CD8-positive, alpha-beta memory T cell (primary cell): ENCODE measurements at regions not wholly inside any gene's neighbourhood (a gene's known extent, or its start where the extent isn't known, plus 50 kb on each side); places are given as distances from the start of the nearest gene placed in this dataset.

ENCODE experiments used
- CTCF ChIA-PET: fragments of 350-600 bp; sonication (Branson Sonifier 250); formaldehyde crosslinking; loops from one replicate; lab custom pipeline; 2021; ENCODE audit warnings: antibody characterized with exemption; lab: Charles Lee
- POLR2A ChIA-PET: fragments of 350-600 bp; sonication (Branson Sonifier 250); formaldehyde crosslinking; loops from one replicate; lab custom pipeline; 2021; ENCODE audit warnings: antibody characterized with exemption; lab: Charles Lee
- DNase-seq, 5 donors: peaks; one replicate each; pipeline versions ENCODE4 v3.0.0 to v3.0.0-alpha.2; 2020 to 2022; ENCODE audit warnings: mixed read lengths in 1 of 5
- H3K27ac ChIP-seq: one replicate; pipeline ENCODE4 v1.7.0; 2013; ENCODE audit warnings: low read depth, mild to moderate bottlenecking, low read length, moderate library complexity
- H3K27me3 ChIP-seq: 2 replicates; pipeline ENCODE4 v1.7.0; 2013; ENCODE audit warnings: low read length, mild to moderate bottlenecking; ENCODE audit not compliant: insufficient read depth, poor library complexity, severe bottlenecking
- H3K36me3 ChIP-seq: 2 replicates; pipeline ENCODE4 v1.7.0; 2013; ENCODE audit warnings: mild to moderate bottlenecking, low read length, moderate library complexity; ENCODE audit not compliant: insufficient read depth
- H3K4me1 ChIP-seq: 2 replicates; pipeline ENCODE4 v1.7.0; 2013; ENCODE audit warnings: mild to moderate bottlenecking, low read length, moderate library complexity; ENCODE audit not compliant: insufficient read depth
- H3K4me3 ChIP-seq: 2 replicates; pipeline ENCODE4 v1.7.0; 2013; ENCODE audit warnings: mild to moderate bottlenecking, low read length
- H3K9me3 ChIP-seq: 2 replicates; pipeline ENCODE4 v1.7.0; 2013; ENCODE audit warnings: mild to moderate bottlenecking, low read length
- H3K27ac Mint-ChIP-seq, 8 donors: one replicate each; pipeline ENCODE4 v1.8.0; 2020 to 2021; ENCODE audit warnings: mixed read lengths in 8 of 8, mild to moderate bottlenecking in 6 of 8, inconsistent platforms in 3 of 8, moderate library complexity in 3 of 8
- H3K27me3 Mint-ChIP-seq, 2 donors: one replicate each; pipeline ENCODE4 v1.8.0; 2020 to 2021; ENCODE audit warnings: mixed read lengths in 2 of 2, mild to moderate bottlenecking in 1 of 2, moderate library complexity in 1 of 2
- H3K36me3 Mint-ChIP-seq, 3 donors: one replicate each; pipeline ENCODE4 v1.8.0; 2020 to 2021; ENCODE audit warnings: mixed read lengths in 3 of 3, inconsistent platforms in 1 of 3, mild to moderate bottlenecking in 1 of 3
- H3K4me1 Mint-ChIP-seq, 3 donors: one replicate each; pipeline ENCODE4 v1.8.0; 2020 to 2021; ENCODE audit warnings: mixed read lengths in 3 of 3, inconsistent platforms in 1 of 3, mild to moderate bottlenecking in 1 of 3
- H3K4me3 Mint-ChIP-seq, 7 donors: one replicate each; pipeline ENCODE4 v1.8.0; 2020 to 2021; ENCODE audit warnings: mixed read lengths in 7 of 7, mild to moderate bottlenecking in 6 of 7, moderate library complexity in 4 of 7, inconsistent platforms in 2 of 7
- H3K9me3 Mint-ChIP-seq, 5 donors: one replicate each; pipeline ENCODE4 v1.8.0; 2020 to 2022; ENCODE audit warnings: mixed read lengths in 5 of 5, mild to moderate bottlenecking in 3 of 5, moderate library complexity in 2 of 5, inconsistent platforms in 1 of 5

GRCh38 chr5:1966461-1966860, 83.7 kb upstream of the IRX4 start:
- no peaks in the 10 kb centered on the region for H3K36me3 Mint-ChIP-seq
- DNase-seq: no peak
- Histone ChIP-seq H3K27ac (no peak overlapping the region), H3K27me3 (no peaks in the 10 kb centered on the region), H3K4me1 (no peaks in the 10 kb centered on the region), H3K4me3 (no peak overlapping the region), H3K36me3 (no peaks in the 10 kb centered on the region), H3K9me3 (no peaks in the 10 kb centered on the region)
- no peak overlapping the region for H3K27ac Mint-ChIP-seq
- POLR2A ChIA-PET: no interaction called here
- H3K9me3 Mint-ChIP-seq: peaks cover 0 to 2% (median 0%) of the 10 kb centered on the region in 5 donors
- H3K27me3 Mint-ChIP-seq: peaks cover 3 to 32% of the 10 kb centered on the region in 2 donors
- no peak overlapping the region for H3K4me3 Mint-ChIP-seq
- CTCF ChIA-PET: no interaction called here
- H3K4me1 Mint-ChIP-seq: no peaks in the 10 kb centered on the region

- ChIA-PET CTCF (no interaction called here), POLR2A (no interaction called here)
- Mint-ChIP-seq H3K36me3 (no peaks in the 10 kb centered on the region), H3K27me3 (peaks cover 3 to 32% of the 10 kb centered on the region in 2 donors), H3K27ac (no peak overlapping the region), H3K4me3 (no peak overlapping the region), H3K9me3 (peaks cover 0 to 2% (median 0%) of the 10 kb centered on the region in 5 donors), H3K4me1 (no peaks in the 10 kb centered on the region)
- no peaks in the 10 kb centered on the region for H3K27me3 ChIP-seq
- DNase-seq: no peak
- H3K4me1 ChIP-seq: no peaks in the 10 kb centered on the region
- no peak overlapping the region for H3K27ac ChIP-seq
- H3K4me3 ChIP-seq: no peak overlapping the region
- H3K36me3 ChIP-seq: no peaks in the 10 kb centered on the region
- no peaks in the 10 kb centered on the region for H3K9me3 ChIP-seq
Measured at GRCh38 chr5:1965925-1966324, 83.2 kb upstream of the IRX4 start.

- H3K4me3 Mint-ChIP-seq: no peak overlapping the region
- H3K4me3 ChIP-seq: no peak overlapping the region
- no peaks in the 10 kb centered on the region for H3K4me1 ChIP-seq
- no peak overlapping the region for H3K27ac ChIP-seq
- no peak overlapping the region for H3K27ac Mint-ChIP-seq
- ChIA-PET CTCF (no interaction called here), POLR2A (no interaction called here)
- no peaks in the 10 kb centered on the region for H3K4me1 Mint-ChIP-seq
- H3K9me3 Mint-ChIP-seq: peaks cover 0 to 4% (median 0%) of the 10 kb centered on the region in 5 donors
- no peaks in the 10 kb centered on the region for H3K36me3 Mint-ChIP-seq
- H3K9me3 ChIP-seq: no peaks in the 10 kb centered on the region
- DNase-seq: no peak
- peaks cover 3 to 32% of the 10 kb centered on the region in 2 donors for H3K27me3 Mint-ChIP-seq
- H3K27me3 ChIP-seq: no peaks in the 10 kb centered on the region
- no peaks in the 10 kb centered on the region for H3K36me3 ChIP-seq
Measured at GRCh38 chr5:1963941-1964451, 81.3 kb upstream of the IRX4 start.

GRCh38 chr5:1963358-1963757, 80.6 kb upstream of the IRX4 start:
- Histone ChIP-seq H3K4me3 (no peak overlapping the region), H3K4me1 (no peaks in the 10 kb centered on the region), H3K27ac (no peak overlapping the region), H3K27me3 (no peaks in the 10 kb centered on the region), H3K9me3 (no peaks in the 10 kb centered on the region), H3K36me3 (no peaks in the 10 kb centered on the region)
- DNase-seq: no peak
- peaks cover 0 to 4% (median 0%) of the 10 kb centered on the region in 5 donors for H3K9me3 Mint-ChIP-seq
- H3K4me1 Mint-ChIP-seq: no peaks in the 10 kb centered on the region
- no peak overlapping the region for H3K27ac Mint-ChIP-seq
- H3K27me3 Mint-ChIP-seq: peaks cover 3 to 34% of the 10 kb centered on the region in 2 donors
- CTCF ChIA-PET: no interaction called here
- no peaks in the 10 kb centered on the region for H3K36me3 Mint-ChIP-seq
- H3K4me3 Mint-ChIP-seq: no peak overlapping the region
- POLR2A ChIA-PET: no interaction called here

GRCh38 chr5:1962619-1963355, 80.1 kb upstream of the IRX4 start:
- ChIA-PET POLR2A (no interaction called here), CTCF (no interaction called here)
- Histone ChIP-seq H3K4me1 (no peaks in the 10 kb centered on the region), H3K9me3 (no peaks in the 10 kb centered on the region), H3K27me3 (no peaks in the 10 kb centered on the region), H3K27ac (no peak overlapping the region), H3K4me3 (no peak overlapping the region), H3K36me3 (no peaks in the 10 kb centered on the region)
- H3K27me3 Mint-ChIP-seq: peaks cover 3 to 36% of the 10 kb centered on the region in 2 donors
- H3K4me1 Mint-ChIP-seq: no peaks in the 10 kb centered on the region
- peaks cover 0 to 4% (median 0%) of the 10 kb centered on the region in 5 donors for H3K9me3 Mint-ChIP-seq
- no peak overlapping the region for H3K4me3 Mint-ChIP-seq
- DNase-seq: no peak
- H3K27ac Mint-ChIP-seq: no peak overlapping the region
- H3K36me3 Mint-ChIP-seq: no peaks in the 10 kb centered on the region

- Mint-ChIP-seq H3K36me3 (no peaks in the 10 kb centered on the region), H3K27ac (no peak overlapping the region), H3K4me3 (no peak overlapping the region), H3K27me3 (peaks cover 3 to 35% of the 10 kb centered on the region in 2 donors), H3K4me1 (no peaks in the 10 kb centered on the region), H3K9me3 (peaks cover 0 to 4% (median 0%) of the 10 kb centered on the region in 5 donors)
- DNase-seq: no peak
- no peaks in the 10 kb centered on the region for H3K9me3 ChIP-seq
- CTCF ChIA-PET: no interaction called here
- H3K27ac ChIP-seq: no peak overlapping the region
- no peaks in the 10 kb centered on the region for H3K27me3 ChIP-seq
- H3K4me3 ChIP-seq: no peak overlapping the region
- POLR2A ChIA-PET: no interaction called here
- H3K4me1 ChIP-seq: no peaks in the 10 kb centered on the region
- H3K36me3 ChIP-seq: no peaks in the 10 kb centered on the region
Measured at GRCh38 chr5:1961952-1962595, 79.3 kb upstream of the IRX4 start.

- CTCF ChIA-PET: no interaction called here
Measured at GRCh38 chr5:1961304-1961946, 78.7 kb upstream of the IRX4 start.

More at GRCh38 chr5:1961304-1961946, 78.7 kb upstream of the IRX4 start:
- Histone ChIP-seq H3K4me3 (no peak overlapping the region), H3K36me3 (no peaks in the 10 kb centered on the region), H3K4me1 (no peaks in the 10 kb centered on the region), H3K27ac (no peak overlapping the region), H3K27me3 (no peaks in the 10 kb centered on the region), H3K9me3 (no peaks in the 10 kb centered on the region)
- POLR2A ChIA-PET: interaction anchor here (0.5 kb wide), 1 partner anchor 46 kb away, joined by 3 read pairs; no protein-coding TSS in a partner anchor
- Mint-ChIP-seq H3K4me1 (no peaks in the 10 kb centered on the region), H3K9me3 (peaks cover 0 to 4% (median 0%) of the 10 kb centered on the region in 5 donors), H3K27me3 (peaks cover 3 to 29% of the 10 kb centered on the region in 2 donors), H3K27ac (no peak overlapping the region), H3K4me3 (no peak overlapping the region), H3K36me3 (no peaks in the 10 kb centered on the region)
- no peak for DNase-seq
